ENCODE measurements at regions not wholly inside any gene's neighbourhood (a gene's known extent, or its start where the extent isn't known, plus 50 kb on each side); places are given as distances from the start of the nearest gene placed in this dataset.

GRCh38 chr20:24395151-24395550 is 74.3 kb upstream of the SYNDIG1 start:
- no peak for TF ChIP-seq POLR2A (IDR thresholded peaks at IDR 0.05)
- no peak for TF ChIP-seq CTCF (IDR thresholded peaks at IDR 0.05)
- no peak for TF ChIP-seq POLR2AphosphoS5 (IDR thresholded peaks at IDR 0.05; ENCODE audit: insufficient read depth in 1 of 2, low read depth in 1 of 2)

Measured in vagina (tissue), 2 donors.